MM.1S (cell line): ENCODE measurements at regions not wholly inside any gene's neighbourhood (a gene's known extent, or its start where the extent isn't known, plus 50 kb on each side); places are given as distances from the start of the nearest gene placed in this dataset.

Experiments
- CTCF ChIP-seq: fragments of 300-600 bp; sonication (generic); IDR thresholded peaks from 2 replicates; pipeline ENCODE4 v1.5.1; 2016; ENCODE audit warnings: antibody characterized with exemption, low read length, mixed read lengths
- EZH2phosphoT487 ChIP-seq: fragments of 300-600 bp; sonication (generic); IDR thresholded peaks from 2 replicates; pipeline ENCODE4 v1.6.1; 2018; ENCODE audit warnings: antibody characterized with exemption, low read length

- TF ChIP-seq EZH2phosphoT487 (no peak), CTCF (no peak)
Observed at GRCh38 chr12:84305144-84305543, 607.5 kb downstream of the SLC6A15 start.
